ENCODE measurements at regions not wholly inside any gene's neighbourhood (a gene's known extent, or its start where the extent isn't known, plus 50 kb on each side); places are given as distances from the start of the nearest gene placed in this dataset.

DNA sequence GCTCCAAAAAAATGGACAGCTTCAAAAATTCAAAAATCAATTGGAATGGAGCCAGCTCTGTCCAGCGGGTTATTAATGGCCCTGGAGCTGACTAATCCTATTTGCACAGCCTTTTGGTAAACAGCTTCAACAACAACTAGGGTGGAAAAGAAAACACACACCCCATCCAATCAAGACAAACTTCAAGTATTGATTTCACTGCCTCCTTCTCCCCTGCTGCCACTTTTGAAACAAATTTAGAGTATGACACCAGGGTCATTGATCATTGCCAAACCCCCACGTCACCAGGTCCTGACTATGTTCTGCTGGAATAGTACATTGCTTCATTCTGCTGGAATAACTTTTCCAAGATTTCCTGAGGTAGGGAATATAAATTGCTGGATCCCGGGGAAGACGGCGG, 56.8 kb upstream of the GTF3A start:
- no peak for DNase-seq (ENCODE audit: low read depth)

DNA sequence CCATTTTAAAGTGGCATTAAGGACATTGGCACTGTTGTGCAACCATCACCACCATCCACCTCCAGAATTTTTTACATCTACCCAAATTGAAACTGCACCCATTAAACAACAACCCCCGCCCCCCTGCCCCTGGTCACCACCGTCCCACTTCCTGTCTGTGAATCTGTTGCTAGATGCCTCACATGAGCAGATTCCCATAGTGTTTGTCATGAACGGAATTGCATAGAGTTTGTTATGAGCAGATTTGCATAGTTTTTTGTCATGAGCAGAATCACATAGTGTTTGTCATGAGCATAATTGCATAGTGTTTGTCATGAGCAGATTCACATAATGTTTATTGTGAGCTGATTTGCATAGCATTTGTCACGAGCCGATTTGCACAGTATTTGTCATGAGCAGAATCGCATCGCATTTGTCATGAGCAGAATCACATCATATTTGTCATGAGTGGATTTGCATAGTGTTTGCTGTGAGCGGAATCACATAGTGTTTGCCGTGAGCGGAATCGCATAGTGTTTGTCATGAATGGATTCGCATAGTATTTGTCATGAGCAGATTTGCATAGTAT, 54.0 kb upstream of the GTF3A start:
- DNase-seq (ENCODE audit: low read depth), result no peak

DNA sequence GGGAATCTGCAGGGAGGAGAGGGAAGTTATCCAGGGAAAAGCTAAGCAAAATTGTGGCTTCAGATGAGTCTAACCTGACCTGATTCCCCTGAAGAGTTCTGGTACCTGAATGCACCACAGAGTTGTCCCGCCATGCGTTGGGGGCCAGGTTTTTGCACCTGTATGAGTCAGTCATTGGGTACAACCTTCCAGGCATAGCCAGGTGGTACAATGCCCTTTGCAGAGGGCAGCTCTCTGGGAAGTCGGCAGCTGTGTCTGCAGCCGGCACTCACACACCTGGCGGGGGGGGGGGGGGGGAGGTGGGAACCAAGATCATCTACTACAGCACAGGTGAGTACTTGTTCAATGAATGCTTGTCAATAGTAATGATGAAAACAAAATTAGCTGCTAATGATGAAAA, 52.5 kb upstream of the GTF3A start:
- DNase-seq (ENCODE audit: low read depth), result no peak

DNA sequence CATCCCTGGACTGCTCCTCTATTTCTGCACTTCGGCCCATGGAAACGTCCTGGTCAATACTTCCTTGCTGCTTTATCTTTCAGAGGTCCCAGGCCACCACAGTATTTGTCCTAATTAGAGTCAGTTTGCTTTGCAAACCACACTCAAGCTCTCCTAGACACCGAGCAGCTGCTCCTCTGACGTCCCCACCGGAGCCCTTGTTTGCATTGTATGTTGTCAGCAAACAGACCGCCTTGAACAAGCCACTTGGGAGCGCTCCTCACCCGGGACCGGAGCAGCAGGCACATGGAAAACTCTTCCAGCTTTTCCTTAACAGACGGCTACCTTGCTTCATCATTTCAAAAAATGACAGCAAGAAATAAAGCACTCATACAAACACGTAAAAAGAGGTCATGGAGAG, 51.5 kb upstream of the GTF3A start:
- no peak for DNase-seq (ENCODE audit: low read depth)

DNA sequence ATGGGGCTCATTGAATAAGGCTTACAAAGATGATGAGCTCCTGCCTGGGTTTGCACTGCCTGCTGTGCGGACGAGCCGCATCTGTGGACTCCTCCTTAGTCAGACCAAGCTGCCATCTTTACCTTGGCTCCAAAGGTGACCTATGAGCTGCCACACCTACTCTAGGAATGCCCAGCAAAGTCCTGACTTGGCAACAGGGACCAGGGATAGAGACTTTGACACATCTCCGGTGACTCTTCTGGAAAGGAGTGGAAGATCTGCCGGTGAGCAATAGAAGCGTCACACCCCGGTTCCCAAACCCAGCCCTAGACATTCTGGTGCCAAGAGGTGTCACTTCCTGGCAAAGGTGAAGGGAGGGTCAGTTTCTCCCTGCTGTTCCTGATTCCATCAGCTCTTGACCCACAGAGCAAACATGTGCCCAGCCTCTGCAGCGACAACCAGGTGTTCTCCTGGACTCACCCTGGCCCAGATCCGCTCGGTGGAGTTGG, 50.2 kb upstream of the GTF3A start:
- DNase-seq (ENCODE audit: low read depth), result no peak
